ENCODE measurements at regions not wholly inside any gene's neighbourhood (a gene's known extent, or its start where the extent isn't known, plus 50 kb on each side); places are given as distances from the start of the nearest gene placed in this dataset.

DNA sequence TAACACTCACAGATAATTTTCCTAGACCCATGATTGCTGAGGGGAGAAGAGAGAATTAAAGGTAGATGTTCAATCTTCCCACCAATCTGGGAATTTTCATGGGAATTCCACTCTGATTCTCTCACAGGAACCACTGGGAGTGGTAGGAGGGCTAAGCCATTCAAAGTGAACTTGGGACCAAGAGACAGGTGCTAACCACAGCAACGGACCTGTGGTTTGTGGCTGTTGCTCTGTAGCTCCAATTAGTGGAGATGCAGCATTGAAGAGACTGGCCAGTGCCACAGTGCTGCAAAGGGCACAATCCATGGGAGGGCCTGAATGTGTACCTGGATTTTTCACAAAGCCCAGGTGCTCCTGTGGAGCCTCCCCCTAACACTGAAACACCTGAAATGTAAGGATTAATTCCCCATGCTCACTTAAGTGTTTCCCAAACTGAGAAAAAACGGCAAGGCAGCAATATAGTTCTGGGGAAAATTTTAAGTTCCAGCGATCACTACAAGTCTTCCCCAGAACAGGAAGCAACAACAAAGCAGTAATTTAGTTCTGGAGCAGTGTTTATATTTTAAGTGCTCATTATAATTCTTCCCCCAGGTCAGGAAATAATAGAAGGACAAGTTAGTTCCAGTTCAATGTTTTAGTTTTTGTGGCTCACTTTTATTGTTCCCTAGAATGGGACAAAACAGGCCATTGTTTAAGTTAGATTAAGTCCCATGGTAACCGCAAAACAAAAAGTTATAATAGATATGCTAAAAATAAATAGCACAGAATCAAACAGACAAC lies 1045.8 kb downstream of the CNTNAP5 start:
- DNase-seq (ENCODE audit: low read depth): no peak

- no peak for DNase-seq (ENCODE audit: low read depth)
These were observed 1048.4 kb downstream of the CNTNAP5 start for GRCh38 chr2:125073440-125073839.

DNA sequence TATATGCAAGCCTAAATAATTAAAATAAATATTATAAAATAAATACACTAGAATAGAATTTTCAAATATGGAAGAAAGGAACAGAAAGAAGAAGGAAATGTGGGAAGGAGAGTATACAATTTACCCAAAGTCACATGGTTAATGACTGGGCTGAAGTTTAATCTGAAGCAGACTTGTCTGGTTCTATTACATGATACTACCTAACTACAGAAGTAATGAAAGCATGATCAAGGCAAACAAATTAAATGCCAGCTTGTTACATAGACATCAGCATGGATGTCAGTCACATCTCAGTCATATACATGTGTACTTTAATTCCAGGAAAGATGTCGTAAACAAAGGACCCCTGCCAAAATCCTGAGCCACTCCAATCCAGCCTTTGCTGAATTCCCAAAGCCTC lies 1060.8 kb downstream of the CNTNAP5 start:
- no peak for DNase-seq (ENCODE audit: low read depth)

DNA sequence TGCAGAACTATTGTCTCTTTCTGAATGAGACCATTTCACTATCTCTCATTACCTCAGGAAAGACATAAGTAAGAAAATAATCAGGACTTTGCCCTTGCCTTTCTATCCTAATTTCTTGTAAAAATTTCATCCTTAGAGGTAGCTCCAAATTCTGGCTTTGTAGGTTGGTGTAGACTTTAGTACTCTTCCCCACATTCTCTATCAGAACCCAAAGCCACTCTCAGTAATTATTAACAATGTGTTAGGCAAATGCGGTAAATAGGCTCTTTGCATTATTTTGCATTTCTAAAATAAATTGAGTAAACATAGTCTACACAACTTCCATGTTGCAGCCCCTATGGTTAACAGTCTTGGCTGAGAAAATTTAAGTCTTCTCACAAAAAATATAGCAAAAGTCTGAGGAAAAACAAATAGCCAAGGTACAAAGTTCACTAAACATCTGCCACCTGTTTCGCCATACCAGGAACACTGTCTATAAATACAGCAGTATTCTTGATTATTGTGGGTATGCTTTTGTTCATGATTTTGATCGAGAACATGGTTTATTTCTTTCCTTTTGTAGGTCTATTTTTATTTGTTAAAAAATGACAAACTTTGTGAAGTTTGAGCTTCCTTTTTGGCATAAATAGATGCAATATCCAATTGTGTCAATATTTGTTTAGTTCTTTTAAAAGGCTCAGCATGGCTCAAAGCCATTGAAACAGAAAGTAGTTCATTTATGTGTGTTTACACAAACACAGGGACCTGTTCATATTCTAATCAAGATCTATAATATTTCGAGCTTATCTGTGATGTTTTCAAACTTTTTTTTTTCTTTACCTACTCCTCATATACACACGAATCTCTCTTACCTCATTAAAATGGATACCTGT lies 1061.5 kb downstream of the CNTNAP5 start:
- DNase-seq (ENCODE audit: low read depth): no peak

GRCh38 chr2:125092276-125093009 lies 1067.4 kb downstream of the CNTNAP5 start:
- DNase-seq (ENCODE audit: low read depth): no peak

- DNase-seq (ENCODE audit: low read depth): no peak
These were observed 1070.7 kb downstream of the CNTNAP5 start for GRCh38 chr2:125095826-125096225.

- no peak for DNase-seq (ENCODE audit: low read depth)
These were observed 1081.6 kb downstream of the CNTNAP5 start for GRCh38 chr2:125106710-125107109.

DNA sequence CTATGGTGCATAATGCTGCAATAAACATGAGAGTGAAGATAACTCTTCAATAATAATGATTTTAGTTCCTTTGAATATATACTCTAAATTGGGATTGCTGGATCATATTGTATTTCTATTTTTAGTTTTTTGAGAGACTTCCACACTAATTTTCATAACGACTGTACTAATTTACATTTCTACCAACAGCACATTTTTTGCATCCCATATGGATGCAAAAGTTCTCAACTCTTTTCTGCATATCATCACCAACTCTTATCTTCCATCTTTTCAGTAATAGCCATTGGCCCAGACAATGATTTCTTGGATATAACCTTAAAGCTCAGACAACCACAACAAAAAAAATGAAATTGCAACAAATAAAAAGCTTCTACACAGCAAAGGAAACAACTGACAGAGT lies 1082.4 kb downstream of the CNTNAP5 start:
- DNase-seq (ENCODE audit: low read depth): no peak

DNA sequence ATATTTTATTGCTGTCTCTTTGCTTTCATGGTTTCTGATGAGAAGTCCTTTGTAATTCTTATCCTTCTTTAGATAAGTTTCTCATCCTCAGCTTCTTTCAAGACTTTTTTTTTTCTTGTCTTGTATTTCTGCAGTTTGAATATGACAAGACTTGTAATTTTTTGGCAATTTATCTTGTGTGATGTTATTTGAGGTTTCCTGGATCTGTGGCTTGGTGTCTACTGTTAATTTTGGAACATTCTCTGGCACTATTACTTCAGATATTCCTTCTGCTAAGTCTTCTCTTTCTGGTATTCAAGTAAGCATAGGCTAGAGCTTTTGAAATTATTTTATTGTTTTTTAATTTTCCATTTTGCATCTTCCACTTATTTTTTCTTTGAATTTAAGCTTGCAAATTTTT lies 1083.2 kb downstream of the CNTNAP5 start:
- no peak for DNase-seq (ENCODE audit: low read depth)

DNA sequence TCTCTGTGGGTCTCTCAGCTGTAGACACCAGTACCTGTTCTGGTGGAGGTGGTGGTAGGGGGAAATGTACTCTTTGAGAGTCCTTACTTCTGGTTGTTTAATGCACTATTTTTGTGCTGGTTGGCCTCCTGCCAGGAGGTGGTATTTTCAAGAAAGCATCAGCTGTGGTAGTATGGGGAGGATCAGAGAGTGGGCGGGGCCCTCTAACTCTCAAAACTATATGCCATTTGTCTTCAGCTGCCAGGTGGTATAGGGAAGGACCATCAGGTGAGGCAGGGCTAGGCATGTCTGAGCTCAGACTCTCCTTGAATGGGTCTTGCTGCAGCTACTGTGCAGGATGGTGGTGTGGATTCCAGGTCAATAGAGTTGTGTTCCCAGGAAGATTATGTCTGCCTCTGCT lies 1100.8 kb downstream of the CNTNAP5 start:
- no peak for DNase-seq (ENCODE audit: low read depth)

- DNase-seq (ENCODE audit: low read depth): no peak
These were observed 1135.9 kb downstream of the CNTNAP5 start for GRCh38 chr2:125160947-125161346.

- DNase-seq (ENCODE audit: low read depth): no peak
These were observed 1142.1 kb downstream of the CNTNAP5 start for GRCh38 chr2:125167152-125167551.

DNA sequence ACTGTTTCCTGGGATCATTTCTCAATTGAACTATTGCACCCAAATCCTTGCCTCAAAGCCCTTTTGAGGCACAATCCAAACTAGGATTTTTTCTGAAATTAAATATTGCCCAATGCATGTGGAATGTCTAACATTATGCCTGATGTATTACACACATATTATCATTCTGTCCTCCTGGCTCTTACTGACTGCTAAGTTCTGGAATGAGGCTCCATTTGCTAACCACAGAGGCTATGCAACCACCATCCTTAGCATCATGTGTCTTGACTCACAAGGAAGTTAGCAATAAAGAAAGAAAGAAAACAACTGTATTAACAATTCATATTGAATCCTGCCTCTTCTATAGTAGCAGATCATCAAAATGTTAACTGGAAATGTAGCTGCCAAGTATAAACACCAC lies 1142.7 kb downstream of the CNTNAP5 start:
- DNase-seq (ENCODE audit: low read depth): no peak

DNA sequence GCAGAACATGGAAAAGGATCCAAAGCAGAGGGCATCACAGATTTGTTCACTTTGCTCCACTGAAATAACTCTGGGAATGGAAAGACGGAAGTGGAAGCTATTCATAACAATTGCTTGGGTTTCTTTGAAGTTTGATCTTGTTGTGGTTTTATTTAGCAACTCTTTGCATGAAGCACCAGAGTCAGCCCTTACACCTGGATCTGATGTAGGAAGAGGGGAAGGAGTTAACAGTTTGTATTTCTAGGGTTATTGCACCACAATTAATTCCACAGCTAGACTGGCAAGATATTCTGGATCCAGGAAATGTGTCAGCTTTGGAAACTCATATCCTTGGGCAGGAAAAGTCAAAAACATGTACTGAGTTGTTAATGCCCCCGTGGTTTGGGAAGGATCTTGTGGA lies 1143.4 kb downstream of the CNTNAP5 start:
- DNase-seq (ENCODE audit: low read depth): no peak

GRCh38 chr2:125169022-125169763 lies 1144.1 kb downstream of the CNTNAP5 start:
- no peak for DNase-seq (ENCODE audit: low read depth)

DNA sequence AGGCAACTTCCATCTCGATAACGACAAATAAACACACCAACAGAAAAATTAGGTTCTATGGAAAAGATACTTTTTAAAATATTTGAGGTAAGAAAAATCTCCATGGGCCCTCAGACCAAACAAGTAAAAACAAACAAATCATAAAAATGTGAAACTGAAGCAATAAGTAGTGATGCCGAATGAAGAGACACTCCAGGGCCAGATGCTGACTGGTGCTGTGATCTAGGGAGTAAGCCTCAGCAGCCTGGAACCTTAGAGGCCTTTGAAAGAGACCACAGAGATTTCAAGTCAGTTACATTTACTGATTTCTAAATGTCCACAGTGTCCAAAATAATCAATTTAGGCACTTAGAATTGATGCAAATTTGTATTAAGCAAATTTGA lies 1144.7 kb downstream of the CNTNAP5 start:
- no peak for DNase-seq (ENCODE audit: low read depth)

GRCh38 chr2:125172181-125172580 lies 1147.1 kb downstream of the CNTNAP5 start:
- DNase-seq (ENCODE audit: low read depth): no peak

DNA sequence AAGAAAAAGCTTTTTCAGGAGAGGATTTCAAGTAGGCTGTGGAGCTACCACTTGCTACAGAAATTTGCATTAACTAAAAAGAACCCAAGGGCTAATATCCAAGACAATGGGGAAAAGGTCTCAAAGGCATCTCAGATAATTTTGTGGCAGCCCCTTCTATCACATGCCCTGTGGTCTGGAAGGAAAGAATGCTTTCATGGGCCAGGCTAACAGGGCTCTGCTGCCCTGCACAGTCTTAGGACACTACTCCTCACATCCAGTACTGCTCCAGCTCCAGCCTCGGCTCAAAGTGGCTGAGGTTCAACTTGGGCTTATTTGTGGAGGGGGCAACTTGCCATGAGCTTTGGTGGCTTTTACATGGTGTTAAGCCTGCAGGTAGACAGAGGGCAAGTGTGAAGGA lies 1150.3 kb downstream of the CNTNAP5 start:
- DNase-seq (ENCODE audit: low read depth): no peak

- no peak for DNase-seq (ENCODE audit: low read depth)
These were observed 1160.7 kb downstream of the CNTNAP5 start for GRCh38 chr2:125185691-125186270.

GRCh38 chr2:125207431-125207830 lies 1182.3 kb downstream of the CNTNAP5 start:
- no peak for DNase-seq (ENCODE audit: low read depth)

- no peak for DNase-seq (ENCODE audit: low read depth)
These were observed 1191.2 kb downstream of the CNTNAP5 start for GRCh38 chr2:125216321-125216720.
